ENCODE measurements at regions not wholly inside any gene's neighbourhood (a gene's known extent, or its start where the extent isn't known, plus 50 kb on each side); places are given as distances from the start of the nearest gene placed in this dataset.
"Not testable (repeated sequence)": the region's sequence is repeated elsewhere in the genome, so short reads cannot be mapped to it uniquely, and the experiment has no call there.

DNA sequence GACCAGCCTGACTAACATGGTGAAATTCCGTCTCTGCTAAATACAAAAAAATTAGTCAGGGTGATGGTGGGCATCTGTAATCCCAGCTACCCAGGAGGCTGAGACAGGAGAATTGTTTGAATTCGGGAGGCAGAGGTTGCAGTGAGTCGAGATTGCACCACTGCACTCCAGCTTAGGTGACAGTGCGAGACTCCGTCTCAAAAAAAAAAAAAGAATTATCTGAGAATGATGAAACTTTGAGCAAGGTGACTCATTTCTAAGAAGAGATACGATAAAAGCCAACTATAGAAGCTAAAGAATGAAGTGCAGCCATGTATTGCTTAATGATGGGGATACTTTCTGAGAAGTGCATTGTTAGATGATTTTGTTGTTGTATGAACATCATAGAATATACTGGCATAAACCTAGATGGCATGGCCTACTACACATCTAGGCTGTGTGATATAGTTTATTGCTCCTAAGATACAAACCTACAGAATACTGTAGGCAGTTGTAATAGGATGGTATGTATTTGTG lies 64.7 kb downstream of the SNRPE start:
- peak; percentile 62 for DNase-seq

DNA sequence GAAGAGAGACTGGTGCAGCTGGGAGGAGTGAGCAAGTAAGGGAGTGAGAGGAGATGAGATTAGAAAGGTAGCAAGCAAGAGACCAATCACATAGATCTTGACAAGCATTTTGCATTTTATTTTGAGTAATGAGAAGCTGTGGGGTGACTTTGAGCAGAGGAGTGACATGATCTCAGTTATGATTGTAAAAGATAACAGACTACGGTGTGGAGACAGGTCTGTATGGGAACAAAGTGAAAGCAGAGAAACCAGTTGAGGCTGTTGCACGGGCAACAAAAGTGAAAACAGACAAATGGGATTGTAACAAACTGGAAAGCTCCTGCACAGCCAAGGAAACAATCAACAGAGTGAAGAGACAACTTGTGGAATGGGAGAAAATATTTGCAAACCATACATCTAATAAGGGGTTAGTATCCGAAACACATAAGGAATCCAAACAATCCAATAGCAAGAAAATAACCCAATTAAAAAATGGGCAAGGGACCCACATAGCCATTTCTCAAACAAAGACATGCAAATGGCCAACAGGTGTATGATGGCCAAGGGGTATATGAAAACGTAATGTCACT lies 68.4 kb downstream of the SNRPE start:
- no peak for DNase-seq

DNA sequence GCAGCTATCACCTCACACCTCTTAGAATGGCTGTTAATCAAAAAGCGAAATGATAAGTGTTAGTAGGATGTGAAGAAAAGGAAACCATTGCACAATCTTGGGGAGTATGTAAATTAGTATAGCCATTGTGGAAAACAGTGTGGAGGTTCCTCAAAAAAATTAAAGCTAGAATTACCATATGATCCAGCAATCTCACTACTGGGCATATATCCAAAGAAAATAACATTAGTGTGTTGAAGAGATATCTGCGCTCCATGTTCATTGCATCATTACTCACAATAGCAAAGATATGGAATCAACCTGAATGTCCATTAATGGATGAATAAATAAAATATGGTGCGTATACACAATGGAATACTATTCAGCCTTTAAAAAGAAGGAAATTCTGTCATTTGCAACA lies 68.9 kb downstream of the SNRPE start:
- DNase-seq: peak; percentile 21

DNA sequence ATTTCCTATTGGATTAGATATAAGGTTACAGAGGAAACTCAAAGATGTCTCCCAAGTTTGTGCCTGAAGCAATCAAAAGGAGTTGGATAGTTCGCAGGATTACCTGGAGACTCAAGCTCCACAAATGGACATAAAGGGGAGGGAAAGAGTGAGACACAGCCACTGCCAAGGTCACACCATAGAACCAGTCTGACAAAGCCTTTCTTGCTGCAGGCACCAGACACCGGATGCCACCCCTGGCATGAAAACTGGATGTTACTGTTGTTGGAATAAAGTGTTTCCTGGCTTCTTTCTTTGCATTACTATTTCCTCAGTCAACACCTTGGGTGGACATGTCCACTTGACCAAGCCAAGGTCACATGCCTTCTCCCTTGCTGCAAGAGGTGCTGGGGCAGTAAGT lies 70.6 kb downstream of the SNRPE start:
- no peak for DNase-seq

DNA sequence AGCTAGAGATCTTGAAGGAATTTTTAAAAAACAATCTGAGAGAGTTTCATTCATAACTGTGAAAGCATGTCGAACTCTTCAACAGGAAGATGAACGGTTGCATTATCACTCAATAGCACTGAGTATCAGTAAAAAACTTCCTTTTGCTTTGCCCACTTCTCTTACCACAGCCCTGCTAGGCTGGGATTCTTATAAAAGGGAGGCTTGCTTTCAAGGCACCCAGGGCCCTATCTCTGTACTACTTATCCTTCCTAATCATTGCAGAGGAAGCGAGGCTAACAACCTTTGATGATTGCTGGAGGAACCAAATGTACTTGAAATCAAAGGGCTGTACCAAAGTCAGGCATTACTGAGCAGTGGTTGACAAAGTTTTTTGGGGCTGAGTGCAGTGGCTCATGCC lies 71.2 kb downstream of the SNRPE start:
- no peak for DNase-seq

DNA sequence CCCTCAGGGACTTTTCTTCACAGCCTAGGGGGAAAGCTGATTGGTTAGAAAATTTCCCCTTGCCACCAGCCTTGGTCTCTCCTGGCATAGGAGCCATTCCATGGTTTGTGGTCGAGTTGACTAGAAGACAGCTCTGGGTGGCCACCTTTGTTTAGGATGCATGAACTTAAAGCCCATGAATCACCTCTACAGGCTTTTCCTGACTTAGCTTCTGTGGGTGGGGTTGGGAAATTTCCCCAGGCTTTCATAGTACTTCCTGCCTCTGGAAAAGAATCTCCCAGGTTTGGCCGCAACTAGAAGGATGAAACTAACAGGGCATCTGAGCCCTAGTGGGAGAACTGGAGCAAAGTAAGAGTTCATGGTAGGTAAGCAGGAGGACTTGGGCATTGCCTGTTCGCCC lies 72.6 kb downstream of the SNRPE start:
- DNase-seq: no peak

DNA sequence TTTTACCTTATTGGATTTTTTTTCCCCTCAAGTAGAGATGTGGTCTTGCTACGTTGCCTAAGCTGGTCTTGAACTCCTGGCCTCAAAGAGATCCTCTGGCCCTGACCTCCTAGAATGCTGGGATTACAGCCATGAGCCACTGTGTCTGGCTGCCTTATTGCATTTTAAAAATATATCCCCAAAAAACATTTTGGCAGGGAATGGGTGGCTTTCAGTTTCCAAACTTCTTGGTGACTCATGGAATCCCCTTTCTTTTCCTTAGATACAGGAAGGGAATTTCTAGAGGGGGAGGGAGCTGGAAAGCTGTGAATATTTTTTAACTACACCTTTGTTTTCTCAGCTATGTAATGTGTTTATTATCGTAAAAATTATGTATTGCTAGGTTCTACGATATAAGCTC lies 73.3 kb downstream of the SNRPE start:
- DNase-seq: no peak

DNA sequence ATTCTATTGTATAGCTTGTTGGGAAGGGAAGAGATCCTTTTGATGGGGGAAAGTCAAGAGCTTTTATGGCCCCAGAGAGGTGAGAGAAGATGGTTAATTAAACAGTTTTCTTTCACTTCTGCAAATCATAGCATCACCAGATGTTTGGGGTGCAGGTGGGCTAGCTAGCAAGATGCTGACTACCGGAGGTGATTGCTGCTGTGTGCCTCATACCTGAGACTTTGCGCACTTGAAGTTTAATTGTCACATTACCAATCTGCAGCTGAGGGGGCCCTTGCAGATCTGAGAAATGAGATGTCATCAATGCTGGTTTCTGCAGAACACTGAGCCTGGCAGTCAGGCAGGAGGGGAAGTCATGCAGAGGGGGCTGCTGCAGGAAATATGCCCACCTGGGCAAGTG lies 73.9 kb downstream of the SNRPE start:
- no peak for DNase-seq

DNA sequence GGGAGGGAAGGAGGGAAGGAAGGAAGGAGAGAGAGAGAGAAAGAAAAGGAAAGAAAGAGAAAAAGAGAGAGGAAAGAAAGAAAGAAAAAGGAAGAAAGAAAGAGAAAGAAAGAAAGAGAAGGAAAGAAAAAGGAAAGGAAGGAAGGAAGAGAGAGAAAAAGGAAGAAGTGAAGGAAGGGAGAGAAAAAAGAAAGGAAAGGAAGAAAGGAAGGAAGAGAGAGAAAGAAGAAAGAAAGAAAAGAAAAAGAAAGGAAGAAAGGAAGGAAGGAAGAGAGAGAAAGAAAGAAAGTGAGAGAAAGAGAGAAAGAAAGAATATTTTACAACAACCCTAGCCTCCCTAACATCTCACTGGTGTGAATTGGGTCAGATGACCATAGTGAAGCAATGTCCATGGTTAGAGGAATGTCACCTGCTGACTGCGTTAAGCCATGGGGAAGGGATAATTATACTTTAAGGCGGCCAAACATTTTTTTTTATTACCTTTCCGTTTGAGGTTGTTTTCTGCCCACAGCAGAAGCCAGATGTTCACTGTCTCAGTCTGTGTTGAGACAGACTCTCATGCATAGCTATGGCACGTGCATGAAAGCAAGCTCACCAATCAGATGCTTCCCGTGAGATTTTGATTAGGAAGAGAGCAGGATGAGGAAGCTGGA lies 76.4 kb downstream of the SNRPE start:
- no peak for DNase-seq

DNA sequence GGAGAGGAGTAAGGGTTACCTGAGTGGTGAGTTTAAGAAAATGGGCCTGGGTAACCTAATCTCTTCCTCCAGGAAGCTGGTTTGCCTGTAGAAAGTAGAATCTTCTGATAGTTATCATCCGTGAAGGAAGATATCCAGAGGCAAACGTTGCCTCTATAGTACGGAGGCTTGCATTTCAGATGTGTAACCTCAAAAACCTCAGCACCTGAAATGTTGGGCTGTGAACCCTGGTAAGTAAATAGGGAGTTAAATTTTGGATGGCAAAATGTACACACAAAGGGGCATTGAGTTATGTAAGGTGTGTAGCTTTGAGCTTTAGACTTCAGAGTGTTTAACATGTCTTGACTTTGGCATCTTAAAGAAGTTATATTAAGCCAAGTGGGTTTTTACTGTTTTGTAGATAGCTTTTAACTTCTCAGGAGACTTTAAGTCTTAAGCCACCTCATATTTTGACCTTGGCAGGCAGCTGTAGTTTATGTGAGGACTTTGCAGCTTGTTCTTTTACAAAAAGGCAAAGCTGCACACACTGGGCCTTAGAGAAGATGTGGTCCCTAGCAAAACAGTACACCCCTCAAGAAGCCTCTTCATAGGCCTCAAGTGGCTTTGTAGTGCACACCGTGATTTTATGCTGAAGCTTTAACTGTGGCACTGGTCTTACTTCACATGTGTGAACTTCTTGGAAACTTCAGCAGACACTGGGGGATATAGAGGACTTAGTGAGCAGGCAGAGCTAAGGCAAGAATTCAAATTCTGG lies 83.4 kb downstream of the SNRPE start:
- DNase-seq: no peak

DNA sequence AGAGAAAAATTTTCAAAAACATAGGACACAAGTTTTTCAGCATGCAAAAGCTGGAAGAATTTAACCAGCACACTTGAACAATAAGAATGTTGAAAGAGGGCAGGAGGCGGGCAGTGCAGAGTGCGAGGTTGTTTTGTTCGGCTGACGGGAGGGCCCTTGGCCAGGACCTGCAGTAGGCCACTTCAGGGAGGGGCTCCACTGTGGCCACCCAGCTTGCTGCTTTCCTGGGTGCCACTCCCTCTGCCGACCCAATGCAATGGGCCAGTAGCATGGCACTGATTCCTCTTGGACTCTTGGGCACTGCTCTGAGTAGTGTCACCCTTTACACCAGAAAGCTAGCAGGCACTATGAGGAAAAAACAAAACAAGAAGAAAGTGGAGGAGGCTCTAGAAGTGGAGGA lies 92.9 kb downstream of the SNRPE start:
- DNase-seq: no peak

DNA sequence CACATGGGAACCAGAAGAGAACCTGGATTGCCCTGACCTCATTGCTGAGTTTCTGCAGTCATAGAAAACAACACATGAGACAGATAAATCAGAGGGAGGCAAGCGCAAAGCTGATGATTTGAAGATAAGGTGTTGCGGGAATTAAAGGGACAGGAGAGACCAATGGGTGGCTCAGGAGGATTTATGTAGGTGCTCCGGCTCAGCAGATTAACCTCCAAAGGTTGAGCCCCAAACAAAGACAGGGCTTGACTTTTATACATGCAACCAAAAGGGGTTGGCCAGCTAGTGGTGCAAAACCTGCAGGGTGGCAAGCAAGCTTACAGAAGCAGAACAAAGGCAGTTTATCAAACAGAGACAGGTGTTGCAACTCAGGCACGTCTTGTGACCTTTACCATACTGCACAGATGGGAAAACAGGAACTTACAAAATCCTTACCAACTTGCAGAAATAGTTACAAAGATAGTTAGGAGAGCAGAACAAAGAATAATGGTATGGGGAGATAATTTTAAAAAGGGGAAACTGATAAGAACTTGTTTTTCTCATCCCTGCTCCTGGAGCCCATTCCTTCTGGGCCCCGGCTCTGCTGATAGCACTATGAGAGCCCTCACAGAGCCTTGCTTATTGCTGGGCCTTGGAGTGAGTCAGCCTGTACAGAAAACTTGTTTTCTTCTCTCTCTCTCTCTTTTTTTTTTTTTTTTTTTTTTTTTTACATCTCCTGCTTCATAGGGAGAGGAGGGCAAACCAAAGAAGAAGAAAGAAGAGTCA lies 93.6 kb downstream of the SNRPE start:
- no peak for DNase-seq

DNA sequence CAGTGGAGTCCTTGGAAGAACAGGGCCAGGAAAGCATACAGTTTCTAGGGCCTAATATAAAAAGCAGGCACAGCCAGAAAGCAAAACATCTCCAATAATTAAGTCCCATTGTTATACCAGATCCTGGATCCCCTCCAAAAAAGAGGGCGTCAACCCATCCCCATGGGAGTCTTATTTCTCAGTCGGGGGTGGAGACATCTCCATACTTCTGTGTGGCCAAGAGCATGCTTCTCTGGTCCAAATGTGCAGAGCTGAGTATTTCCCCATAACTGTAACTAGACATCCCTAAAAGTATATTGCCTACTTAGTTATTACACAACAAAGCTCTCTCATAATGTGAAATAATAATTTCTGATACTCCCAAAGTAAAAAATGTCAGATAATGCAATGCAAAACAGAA lies 104.2 kb upstream of the SOX13 start:
- no peak for DNase-seq

DNA sequence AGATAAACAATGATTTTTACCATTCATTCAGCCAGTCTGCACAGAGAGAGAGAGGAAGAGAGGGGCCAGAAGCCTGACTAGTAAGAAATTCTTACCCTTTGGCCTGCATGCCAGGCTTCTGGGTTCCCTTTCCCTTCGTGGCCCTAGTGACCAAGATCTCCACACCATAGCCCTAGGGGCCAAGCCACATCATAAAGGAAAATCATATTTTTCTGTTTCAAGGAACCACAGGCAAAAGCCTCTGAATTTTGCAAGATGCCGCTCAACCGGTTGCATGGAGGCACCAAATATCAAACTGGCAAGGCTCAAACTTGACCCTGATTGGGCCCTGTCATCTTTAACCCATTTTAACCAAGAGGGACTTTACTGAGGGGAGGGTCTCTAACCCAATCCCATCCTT lies 103.1 kb upstream of the SOX13 start:
- DNase-seq: no peak

DNA sequence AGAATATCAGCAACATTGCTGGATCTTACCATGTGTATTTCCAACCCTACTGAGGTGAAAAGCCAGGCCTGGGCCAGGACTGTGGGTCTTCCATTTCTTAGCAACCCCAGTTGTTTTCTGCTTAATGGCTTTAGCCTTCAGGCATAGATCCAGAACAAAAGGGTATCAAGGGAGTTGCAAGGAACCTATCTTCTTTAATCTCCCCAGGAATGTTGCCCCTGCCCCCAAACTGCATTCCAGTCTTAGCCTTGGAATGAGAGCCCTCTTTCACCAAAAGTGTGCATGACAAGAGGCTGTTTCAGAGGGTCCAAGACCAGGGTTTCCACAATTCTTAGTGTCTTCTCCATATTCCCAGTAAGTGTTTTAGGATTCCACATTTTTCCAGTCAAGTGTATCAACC lies 87.9 kb upstream of the SOX13 start:
- peak; percentile 16 for DNase-seq

DNA sequence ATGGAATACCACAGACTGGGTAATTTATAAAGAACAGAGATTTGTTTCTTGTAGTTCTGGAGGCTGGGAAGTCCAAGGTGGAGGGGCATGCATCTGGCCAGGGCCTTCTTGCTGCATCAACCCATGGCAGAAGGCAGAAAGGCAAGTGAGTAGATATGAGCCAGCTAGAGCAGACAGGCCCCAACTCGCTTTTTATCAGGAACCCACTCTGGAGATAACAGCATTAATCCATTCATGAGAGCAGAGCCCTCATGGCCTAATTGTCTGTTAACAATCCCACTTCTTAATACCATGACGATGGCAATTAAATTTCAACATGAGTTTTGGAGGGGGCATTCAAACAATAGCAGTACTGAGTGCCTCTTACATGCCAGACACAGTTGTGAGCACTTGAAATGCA lies 87.2 kb upstream of the SOX13 start:
- DNase-seq: no peak

DNA sequence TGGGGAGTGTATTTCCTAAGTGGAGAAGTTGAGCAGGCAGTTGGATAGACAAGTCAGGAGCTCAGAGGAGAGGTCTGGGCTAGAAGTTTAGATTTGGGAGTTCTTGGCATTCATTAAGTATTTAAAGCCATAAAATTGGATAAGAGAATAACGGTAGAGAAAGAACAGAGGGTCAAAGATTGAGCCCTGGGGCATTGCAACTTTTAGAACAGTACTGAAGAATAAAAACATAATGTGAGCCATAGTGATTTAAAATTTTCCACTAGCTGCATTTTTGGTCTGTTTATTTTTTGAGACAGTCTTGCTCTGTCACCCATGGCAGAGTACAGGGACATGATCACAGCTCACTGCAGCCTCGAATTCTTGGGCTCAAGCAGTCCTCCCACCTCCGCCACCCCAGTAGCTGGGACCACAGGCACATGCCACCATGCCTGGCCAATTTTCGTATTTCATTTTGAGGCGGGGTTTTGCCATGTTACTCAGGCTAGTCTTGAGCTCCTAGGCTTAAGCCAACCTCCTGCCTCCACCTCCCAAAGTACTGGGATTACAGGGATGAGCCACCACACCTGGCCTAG lies 85.9 kb upstream of the SOX13 start:
- DNase-seq: no peak

DNA sequence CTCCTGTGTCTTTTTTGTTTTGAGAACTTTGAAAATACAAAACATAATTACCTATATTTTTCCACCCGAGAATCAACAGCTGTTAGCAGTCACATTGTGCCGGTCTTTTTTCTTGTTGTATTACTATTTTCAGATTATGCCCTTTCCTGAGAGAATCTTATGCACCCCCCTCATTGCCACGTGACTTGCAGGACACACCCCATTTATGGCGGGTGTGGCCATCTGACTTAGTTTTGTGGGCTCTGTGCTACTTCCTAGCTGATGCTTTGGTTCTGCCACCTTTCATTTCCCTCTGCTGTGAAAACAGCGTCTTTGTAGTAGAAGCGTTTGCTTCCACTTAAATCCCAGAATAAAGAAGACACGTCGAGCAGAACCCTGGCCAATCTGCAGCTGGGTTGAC lies 82.8 kb upstream of the SOX13 start:
- DNase-seq: no peak

DNA sequence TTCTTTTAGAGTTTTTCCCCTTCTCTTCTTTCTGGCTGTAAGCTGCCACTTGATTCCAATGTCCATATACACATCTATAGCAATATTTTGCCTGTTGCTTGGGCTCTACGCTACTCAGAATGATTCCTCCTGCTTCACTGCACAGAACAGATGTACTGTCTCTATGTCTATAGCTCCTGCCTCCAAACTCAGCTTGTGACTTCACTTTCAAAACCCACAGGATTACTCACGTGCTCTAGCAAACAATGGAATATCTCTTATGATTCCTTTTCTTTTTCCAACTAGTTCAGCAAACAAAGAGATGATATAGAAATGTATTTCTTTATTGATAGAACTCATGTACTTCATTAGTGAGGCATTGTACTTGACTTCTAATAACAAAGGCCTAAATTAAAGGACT lies 80.5 kb upstream of the SOX13 start:
- no peak for DNase-seq

DNA sequence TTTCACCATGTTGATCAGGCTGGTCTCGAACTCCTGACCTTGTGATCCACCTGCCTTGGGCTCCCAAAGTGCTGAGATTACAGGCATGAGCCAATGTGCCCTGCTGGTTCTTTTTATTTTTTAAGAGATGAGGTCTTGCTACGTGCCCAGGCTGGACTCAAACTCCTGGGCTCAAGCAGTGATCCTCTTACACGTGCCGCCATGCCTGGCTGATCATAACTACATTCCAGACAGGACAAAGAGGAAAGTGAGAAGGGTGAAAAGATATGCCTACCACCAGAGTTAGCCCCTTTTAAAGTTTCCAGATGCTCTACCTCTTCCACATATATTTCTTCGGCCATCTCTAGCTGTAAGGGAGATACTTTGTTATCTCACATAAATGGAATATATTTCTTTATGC lies 79.7 kb upstream of the SOX13 start:
- DNase-seq: no peak

DNA sequence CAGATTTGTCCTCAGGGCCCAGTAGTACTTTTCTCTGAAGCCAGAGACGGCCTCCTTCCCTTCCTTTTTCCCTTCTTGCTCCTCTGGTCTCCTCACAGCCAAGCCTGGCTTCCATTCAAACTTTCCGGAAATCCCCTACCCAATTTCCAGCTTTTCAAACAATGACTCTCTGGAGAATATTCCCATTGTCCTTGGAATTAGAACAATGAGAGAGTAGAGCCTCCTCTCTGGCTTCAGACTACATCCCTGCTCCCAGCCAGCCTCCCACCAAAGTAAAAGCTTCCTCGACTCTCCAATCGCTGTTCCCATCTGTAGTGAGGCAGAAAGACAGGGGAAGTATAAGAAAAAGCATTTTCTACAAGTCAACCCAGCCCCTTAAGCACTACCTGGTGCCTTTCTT lies 77.7 kb upstream of the SOX13 start:
- no peak for DNase-seq

DNA sequence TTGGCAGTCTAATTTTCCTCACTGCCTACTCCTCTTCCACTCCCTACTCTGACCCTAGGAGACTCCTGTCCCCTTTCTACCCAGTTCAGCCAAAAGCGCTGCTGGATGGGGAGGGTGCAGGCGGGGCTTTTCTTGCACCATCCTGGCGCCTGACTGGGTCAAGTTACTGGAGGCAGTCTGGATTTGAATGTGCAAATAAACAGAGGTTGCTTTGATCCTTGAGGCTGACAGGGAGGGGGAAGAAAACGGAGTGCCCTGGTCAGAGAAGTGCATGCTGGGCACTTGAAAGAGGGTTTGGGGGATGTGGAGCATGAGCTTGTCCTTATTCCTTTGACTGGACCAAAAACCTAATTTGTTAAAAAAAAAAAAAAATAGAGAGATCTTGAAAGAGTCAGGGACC lies 76.8 kb upstream of the SOX13 start:
- no peak for DNase-seq

DNA sequence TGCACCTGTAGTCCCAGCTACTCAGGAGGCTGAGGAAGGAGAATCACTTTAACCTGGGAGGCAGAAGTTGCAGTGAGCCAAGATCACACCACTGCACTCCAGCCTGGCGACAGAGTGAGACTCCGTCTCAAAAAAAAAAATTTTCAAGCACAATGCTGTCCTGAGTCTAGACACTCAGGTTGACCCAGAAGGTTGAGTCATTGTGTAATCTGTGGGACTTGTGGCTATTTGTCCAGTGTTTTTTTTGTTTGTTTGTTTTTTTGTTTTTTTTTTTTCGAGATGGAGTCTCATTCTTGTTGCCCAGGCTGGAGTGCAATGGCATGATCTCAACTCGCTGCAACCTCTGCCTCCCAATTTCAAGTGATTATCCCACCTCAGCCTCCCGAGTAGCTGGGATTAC lies 74.3 kb upstream of the SOX13 start:
- not testable (repeated sequence) for DNase-seq
